HepG2 (cell line): ENCODE measurements at regions not wholly inside any gene's neighbourhood (a gene's known extent, or its start where the extent isn't known, plus 50 kb on each side); places are given as distances from the start of the nearest gene placed in this dataset.

Source experiments
- ATAC-seq: fragments of 200-7000 bp; cut with Tn5 transposase; 3 replicates; pipeline ENCODE4 v1.9.1; 2020; ENCODE audit warnings: mild to moderate bottlenecking, moderate library complexity
- BruUV-seq: library from RNA; stranded (reverse); fragments of 400-500 nt; replicated peaks from 2 replicates; lab custom pipeline; 2021; lab: Mats Ljungman, UMichigan
- CTCF ChIA-PET: fragments of 300-600 bp; formaldehyde crosslinking; extraction: SDS; loops from one replicate; lab custom pipeline; 2021; ENCODE audit warnings: low total read pairs, inconsistent platforms, low intra/inter-chr PET ratio; lab: Yijun Ruan, JAX
- POLR2A ChIA-PET: fragments of 350-600 bp; sonication (Branson Sonifier 250); formaldehyde crosslinking; loops from one replicate; lab custom pipeline; 2020; ENCODE audit warnings: antibody characterized with exemption, inconsistent platforms; lab: Yijun Ruan, JAX
- DNase-seq: peaks from one replicate; pipeline ENCODE4 v3.0.0-alpha.2; 2015; ENCODE audit warnings: low spot score
- FAIRE-seq: peaks from 3 replicates; lab custom pipeline; 2011; peaks lifted over from hg19 to GRCh38; lab: Jason Lieb, UNC
- H2AFZ ChIP-seq: one replicate; pipeline ENCODE4 v1.6.1; 2011; ENCODE audit warnings: low read length, inconsistent platforms
- H3K27ac ChIP-seq: fragments of 300-600 bp; 3 replicates; pipeline ENCODE4 v1.8.0; 2011; ENCODE audit warnings: mixed run types, mild to moderate bottlenecking, mixed read lengths, low read length, inconsistent platforms; ENCODE audit not compliant: insufficient read depth; ENCODE audit errors: extremely low read length
- H3K27me3 ChIP-seq, 2 experiments: fragments of 200-600 bp in 1 of 2; 2 replicates in 1 of 2; 3 replicates in 1 of 2; pipeline versions ENCODE4 v1.6.0 to v1.8.0; 2011; ENCODE audit warnings: low read length in 2 of 2, mild to moderate bottlenecking in 2 of 2, moderate library complexity in 2 of 2, inconsistent platforms in 1 of 2; ENCODE audit not compliant: insufficient read depth in 2 of 2, control insufficient read depth in 1 of 2
- H3K36me3 ChIP-seq, 2 experiments: fragments of 200-600 bp in 1 of 2; replicated peaks in 1 of 2; 2 replicates in 1 of 2; 3 replicates in 1 of 2; pipeline versions ENCODE4 v1.5.1 to v1.8.0; 2011; ENCODE audit warnings: low read length in 2 of 2, inconsistent platforms in 1 of 2; ENCODE audit not compliant: insufficient read depth in 2 of 2, control insufficient read depth in 1 of 2
- H3K4me1 ChIP-seq: 2 replicates; pipeline ENCODE4 v1.5.1; 2012; ENCODE audit warnings: low read length, inconsistent platforms; ENCODE audit not compliant: insufficient read depth
- H3K4me2 ChIP-seq: 2 replicates; pipeline ENCODE4 v1.6.0; 2011; ENCODE audit warnings: low read depth, low read length, inconsistent platforms
- H3K4me3 ChIP-seq, 3 experiments: fragments of 200-600 bp in 1 of 3; sonication (generic), shearing (Covaris generic) in 1 of 3; replicated peaks in 1 of 3; 2 replicates each; pipeline ENCODE4 v1.5.1; 2011 to 2016; ENCODE audit warnings: low read length in 3 of 3, inconsistent platforms in 2 of 3, low read depth in 2 of 3, mild to moderate bottlenecking in 2 of 3, control low read depth in 1 of 3, mixed read lengths in 1 of 3; ENCODE audit not compliant: insufficient read depth in 1 of 3
- H3K79me2 ChIP-seq: one replicate; pipeline ENCODE4 v1.6.1; 2011; ENCODE audit warnings: low read length, inconsistent platforms; ENCODE audit not compliant: insufficient read depth
- H3K9ac ChIP-seq: 2 replicates; pipeline ENCODE4 v1.6.0; 2011; ENCODE audit warnings: mild to moderate bottlenecking, low read depth, low read length, inconsistent platforms; ENCODE audit not compliant: insufficient read depth
- H3K9me3 ChIP-seq: 2 replicates; pipeline ENCODE4 v1.5.1; 2012; ENCODE audit warnings: mild to moderate bottlenecking, low read length
- H4K20me1 ChIP-seq: 2 replicates; pipeline ENCODE4 v1.6.0; 2011; ENCODE audit warnings: inconsistent platforms, mild to moderate bottlenecking, low read length, moderate library complexity; ENCODE audit not compliant: insufficient read depth
- ETV5 ChIP-seq: IDR thresholded peaks from 2 replicates; pipeline ENCODE4 v1.6.1; 2018; ENCODE audit warnings: missing biosample characterization, missing genetic modification reagents, inconsistent platforms, borderline replicate concordance
- FOXC1 ChIP-seq: sonication (generic); formaldehyde crosslinking; IDR thresholded peaks from 2 replicates; pipeline ENCODE4 v1.8.0; 2022; ENCODE audit warnings: mild to moderate bottlenecking, missing genetic modification reagents, borderline replicate concordance
- HNRNPK ChIP-seq: fragments of 200-400 bp; formaldehyde crosslinking; IDR thresholded peaks from 2 replicates; pipeline ENCODE4 v1.6.1; 2018; ENCODE audit warnings: low read length, low read depth, moderate library complexity, mild to moderate bottlenecking; ENCODE audit not compliant: poor library complexity, severe bottlenecking
- KIAA2018 ChIP-seq: sonication (generic); formaldehyde crosslinking; IDR thresholded peaks from 2 replicates; pipeline ENCODE4 v1.5.0; 2020; ENCODE audit warnings: mild to moderate bottlenecking, missing genetic modification reagents, borderline replicate concordance
- SP5 ChIP-seq: IDR thresholded peaks from 2 replicates; pipeline ENCODE4 v1.6.1; 2016; ENCODE audit warnings: low read depth, borderline replicate concordance
- ZGPAT ChIP-seq: IDR thresholded peaks from 2 replicates; pipeline ENCODE4 v1.6.1; 2016; ENCODE audit warnings: mild to moderate bottlenecking
- WGBS: methylation state at CpG from one replicate; pipeline ENCODE4 v1.1.6; 2017; ENCODE audit warnings: low lambda C conversion rate; 5-methylcytosine and 5-hydroxymethylcytosine counted together
- in situ Hi-C: cut with HindIII; loops from 2 replicates; pipeline ENCODE4 v1.10.0; 2017; ENCODE audit warnings: low pct_unique_long_range_greater_than_20kb; ENCODE audit not compliant: extremely low pct_ligation_motif_present
- intact Hi-C: fragments of 100-400 bp; cut with micrococcal nuclease; formaldehyde crosslinking; loops from one replicate; pipeline ENCODE4 v1.10.0; 2022; ENCODE audit not compliant: unreplicated experiment

- no peak for TF ChIP-seq ETV5 (CRISPR knock-in tag)
Observed at GRCh38 chr11:28966951-28967350, 858.8 kb downstream of the METTL15 start (continued).

- H2AFZ ChIP-seq: no peak overlapping the region
- no peak overlapping the region for H3K4me3 ChIP-seq
- no peak for ATAC-seq
- ChIA-PET POLR2A (no interaction called here), CTCF (no interaction called here)
- no peaks in the 10 kb centered on the region; a peak in 1 of 5 replicates for H3K27me3 ChIP-seq
- WGBS: 5% methylated on average over 1 of the region's 1 CpG
- H3K79me2 ChIP-seq: no peaks in the 10 kb centered on the region
- H3K9me3 ChIP-seq: no peaks in the 10 kb centered on the region; the same call in 1 of the 2 replicates
- no peak for DNase-seq
- H3K36me3 ChIP-seq: no peaks in the 10 kb centered on the region
- intact Hi-C loops (no loop called here), in situ Hi-C loops (no loop called here)
- BruUV-seq: no TSS peak
- FAIRE-seq: no peak
- TF ChIP-seq FOXC1 (CRISPR knock-in tag) (no peak), HNRNPK (no peak)
- no peaks in the 10 kb centered on the region for H3K4me1 ChIP-seq
- H3K4me2 ChIP-seq: no peak overlapping the region
- no peaks in the 10 kb centered on the region for H4K20me1 ChIP-seq
- no peak overlapping the region for H3K9ac ChIP-seq
- H3K27ac ChIP-seq: no peak overlapping the region
Observed at GRCh38 chr11:28965819-28966218, 857.6 kb downstream of the METTL15 start.

GRCh38 chr11:28964811-28965210 is 856.6 kb downstream of the METTL15 start:
- Histone ChIP-seq H3K27me3 (no peaks in the 10 kb centered on the region; a peak in 1 of 5 replicates), H3K9me3 (no peaks in the 10 kb centered on the region; the same call in 1 of the 2 replicates), H3K4me1 (no peaks in the 10 kb centered on the region), H4K20me1 (no peaks in the 10 kb centered on the region), H3K79me2 (no peaks in the 10 kb centered on the region), H3K9ac (no peak overlapping the region), H3K4me2 (no peak overlapping the region), H2AFZ (no peak overlapping the region), H3K4me3 (no peak overlapping the region), H3K27ac (no peak overlapping the region), H3K36me3 (no peaks in the 10 kb centered on the region)
- FAIRE-seq (no peak), DNase-seq (no peak), ATAC-seq (no peak)
- no TSS peak for BruUV-seq
- CTCF ChIA-PET: no interaction called here
- 84% methylated on average over 1 of the region's 1 CpG for whole genome bisulfite sequencing
- in situ Hi-C loops: no loop called here
- intact Hi-C loops: no loop called here
- POLR2A ChIA-PET: no interaction called here
- TF ChIP-seq ZGPAT (no peak), KIAA2018 (no peak), SP5 (CRISPR knock-in tag) (no peak), ETV5 (CRISPR knock-in tag) (no peak)
